ENCODE measurements at regions not wholly inside any gene's neighbourhood (a gene's known extent, or its start where the extent isn't known, plus 50 kb on each side); places are given as distances from the start of the nearest gene placed in this dataset.

- POLR2A ChIA-PET: no interaction called here
- no peak for TF ChIP-seq NFIC (IDR thresholded peaks at IDR 0.05; ENCODE audit: borderline replicate concordance)
- no peak for TF ChIP-seq RXRA (IDR thresholded peaks at IDR 0.05; ENCODE audit: borderline replicate concordance, low read depth)
- TF ChIP-seq MAX (IDR thresholded peaks at IDR 0.05; ENCODE audit: low read depth): no peak
- TF ChIP-seq PBX3 (IDR thresholded peaks at IDR 0.05): no peak
- TF ChIP-seq TAF1 (IDR thresholded peaks at IDR 0.05; ENCODE audit: borderline replicate concordance, low read depth, low read length): no peak
- TF ChIP-seq USF2 (IDR thresholded peaks at IDR 0.05; ENCODE audit: borderline replicate concordance, low read depth, low read length): no peak
- no peak for TF ChIP-seq SIN3A (IDR thresholded peaks at IDR 0.05; ENCODE audit: borderline replicate concordance, low read depth, low read length)
- TF ChIP-seq NRF1 (IDR thresholded peaks at IDR 0.05; ENCODE audit: low read depth, low read length): no peak
- TF ChIP-seq FOSL2 (IDR thresholded peaks at IDR 0.05; ENCODE audit: borderline replicate concordance, low read depth): no peak
- TF ChIP-seq SMC3 (IDR thresholded peaks at IDR 0.05; ENCODE audit: low read depth, low read length): no peak
- no peak for TF ChIP-seq RAD21 (IDR thresholded peaks at IDR 0.05; ENCODE audit: low read length)
- TF ChIP-seq JUND (IDR thresholded peaks at IDR 0.05): no peak
- no peak for TF ChIP-seq USF1 (IDR thresholded peaks at IDR 0.05; ENCODE audit: borderline replicate concordance, low read depth)
- no peak for TF ChIP-seq POLR2AphosphoS5 (IDR thresholded peaks at IDR 0.05; ENCODE audit: low read depth, low read length)
- no peak for TF ChIP-seq EP300 (IDR thresholded peaks at IDR 0.05; ENCODE audit: borderline replicate concordance in 1 of 2, low read depth in 1 of 2, low read length in 1 of 2)
- TF ChIP-seq ZBTB33 (IDR thresholded peaks at IDR 0.05; ENCODE audit: borderline replicate concordance, low read depth): no peak
- TF ChIP-seq EZH2phosphoT487 (IDR thresholded peaks at IDR 0.05; ENCODE audit: borderline replicate concordance, low read depth): no peak
- no peak for TF ChIP-seq MXI1 (IDR thresholded peaks at IDR 0.05; ENCODE audit: low read depth, low read length)
- no peak for TF ChIP-seq RFX5 (IDR thresholded peaks at IDR 0.05; ENCODE audit: low read length)
- WGBS (ENCODE audit: low lambda C conversion rate): 46% methylated on average over 2 of the region's 2 CpGs
Observed at GRCh38 chr13:72100339-72100738, 233.3 kb upstream of the DACH1 start.

More at GRCh38 chr13:72100339-72100738, 233.3 kb upstream of the DACH1 start:
- no peaks in the 10 kb centered on the region for H3F3A ChIP-seq (replicated peaks; ENCODE audit: insufficient read depth)
- H4K20me1 ChIP-seq (ENCODE audit: insufficient read depth): no peaks in the 10 kb centered on the region
- H3K79me2 ChIP-seq (ENCODE audit: insufficient read depth): no peaks in the 10 kb centered on the region
- CTCF ChIA-PET: no interaction called here
- no peaks in the 10 kb centered on the region for H3K27me3 ChIP-seq (ENCODE audit: insufficient read depth)
- H3K27ac ChIP-seq (ENCODE audit: low read depth in 2 of 2, low read length in 1 of 2): no peak overlapping the region
- peaks cover 0 to 4% of the 10 kb centered on the region in 2 experiments; a peak in 1 of 4 replicates for H3K4me1 ChIP-seq (ENCODE audit: control insufficient read depth in 1 of 2, insufficient read depth in 2 of 2, low read depth in 1 of 2, low read length in 1 of 2)
- DNase-seq: no peak
- no peaks in the 10 kb centered on the region for H3K9me3 ChIP-seq
- no peaks in the 10 kb centered on the region for H3K36me3 ChIP-seq (replicated peaks in 1 of 2; ENCODE audit: control insufficient read depth in 1 of 2, insufficient read depth in 2 of 2, low read length in 1 of 2)
- no peaks in the 10 kb centered on the region for H3K9me2 ChIP-seq
- H3K9ac ChIP-seq: no peak overlapping the region
- no peak overlapping the region for H3K4me3 ChIP-seq (ENCODE audit: low read depth in 2 of 2, low read length in 1 of 2)
- no peak overlapping the region for H3K4me2 ChIP-seq
- H2AFZ ChIP-seq (ENCODE audit: low read depth): no peak overlapping the region

All from SK-N-SH (cell line).